ENCODE measurements at regions not wholly inside any gene's neighbourhood (a gene's known extent, or its start where the extent isn't known, plus 50 kb on each side); places are given as distances from the start of the nearest gene placed in this dataset.

DNA sequence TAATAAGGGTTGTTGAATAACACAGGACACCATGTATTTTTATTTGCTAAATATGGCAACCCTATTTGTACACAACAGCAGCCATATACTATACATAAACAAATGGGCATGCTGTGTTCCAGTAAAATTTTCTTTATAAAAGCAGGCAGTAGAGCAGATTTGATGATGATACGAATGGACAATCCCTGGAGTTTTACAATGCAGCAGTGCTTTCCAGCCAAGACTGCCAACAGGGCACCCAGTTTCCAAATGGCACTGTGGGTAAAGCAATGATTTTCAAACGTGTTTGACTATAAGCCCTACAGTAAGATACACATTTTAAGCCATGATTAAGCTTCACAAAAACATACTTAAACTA lies 282.7 kb downstream of the NUAK1 start:
- TF ChIP-seq POLR2A (IDR thresholded peaks at IDR 0.05; ENCODE audit: low read length) (no peak), GATA1 (IDR thresholded peaks at IDR 0.05; ENCODE audit: low read depth, low read length) (no peak)

Data from erythroblast (primary cell).